ENCODE measurements at regions not wholly inside any gene's neighbourhood (a gene's known extent, or its start where the extent isn't known, plus 50 kb on each side); places are given as distances from the start of the nearest gene placed in this dataset.

- Histone ChIP-seq H3K9me3 (ENCODE audit: control insufficient read depth in 4 of 4, insufficient read depth in 3 of 4, low read length in 3 of 4) (no peaks in the 10 kb centered on the region), H3K27me3 (ENCODE audit: control insufficient read depth in 3 of 3, insufficient read depth in 3 of 3, low read length in 2 of 3) (no peaks in the 10 kb centered on the region), H3K4me3 (no peak overlapping the region), H3K9ac (ENCODE audit: insufficient read depth in 1 of 2, low read length in 2 of 2) (no peak overlapping the region), H3K27ac (ENCODE audit: low read depth in 1 of 2, low read length in 1 of 2) (no peak overlapping the region), H3K4me1 (ENCODE audit: control insufficient read depth in 5 of 5, insufficient read depth in 5 of 5, low read length in 5 of 5) (peaks cover 0 to 6% (median 0%) of the 10 kb centered on the region in 5 donors), H3K36me3 (ENCODE audit: control insufficient read depth in 4 of 4, insufficient read depth in 4 of 4, low read length in 4 of 4) (no peaks in the 10 kb centered on the region)
- DNase-seq (no peak), ATAC-seq (ENCODE audit: insufficient read depth, low FRiP score) (no peak)
- no peak for TF ChIP-seq CTCF (IDR thresholded peaks at IDR 0.05; ENCODE audit: control extremely low read depth, extremely low read depth)
- WGBS, 2 donors, result 92 to 100% methylated on average over 2 of the region's 2 CpGs
Observed at GRCh38 chr4:126395664-126396063, 1080.9 kb downstream of the FAT4 start.

GRCh38 chr4:126396121-126396520, 1081.4 kb downstream of the FAT4 start:
- no peak for ATAC-seq (ENCODE audit: insufficient read depth, low FRiP score)
- DNase-seq, result no peak
- WGBS, 2 donors, result 93 to 96% methylated on average over 3 of the region's 3 CpGs
- Histone ChIP-seq H3K9ac (ENCODE audit: insufficient read depth in 1 of 2, low read length in 2 of 2) (no peak overlapping the region), H3K27me3 (ENCODE audit: control insufficient read depth in 3 of 3, insufficient read depth in 3 of 3, low read length in 2 of 3) (no peaks in the 10 kb centered on the region), H3K27ac (ENCODE audit: low read depth in 1 of 2, low read length in 1 of 2) (no peak overlapping the region), H3K4me3 (no peak overlapping the region), H3K4me1 (ENCODE audit: control insufficient read depth in 5 of 5, insufficient read depth in 5 of 5, low read length in 5 of 5) (peaks cover 0 to 6% (median 0%) of the 10 kb centered on the region in 5 donors), H3K9me3 (ENCODE audit: control insufficient read depth in 4 of 4, insufficient read depth in 3 of 4, low read length in 3 of 4) (no peaks in the 10 kb centered on the region), H3K36me3 (ENCODE audit: control insufficient read depth in 4 of 4, insufficient read depth in 4 of 4, low read length in 4 of 4) (no peaks in the 10 kb centered on the region)
- TF ChIP-seq CTCF (IDR thresholded peaks at IDR 0.05; ENCODE audit: control extremely low read depth, extremely low read depth), result no peak

GRCh38 chr4:126396703-126397102, 1081.9 kb downstream of the FAT4 start:
- TF ChIP-seq CTCF (IDR thresholded peaks at IDR 0.05; ENCODE audit: control extremely low read depth, extremely low read depth), result no peak
- no peak for ATAC-seq (ENCODE audit: insufficient read depth, low FRiP score)
- Histone ChIP-seq H3K9me3 (ENCODE audit: control insufficient read depth in 4 of 4, insufficient read depth in 3 of 4, low read length in 3 of 4) (no peaks in the 10 kb centered on the region), H3K4me3 (no peak overlapping the region), H3K4me1 (ENCODE audit: control insufficient read depth in 5 of 5, insufficient read depth in 5 of 5, low read length in 5 of 5) (peaks cover 0 to 6% (median 0%) of the 10 kb centered on the region in 5 donors), H3K27me3 (ENCODE audit: control insufficient read depth in 3 of 3, insufficient read depth in 3 of 3, low read length in 2 of 3) (no peaks in the 10 kb centered on the region), H3K9ac (ENCODE audit: insufficient read depth in 1 of 2, low read length in 2 of 2) (no peak overlapping the region), H3K36me3 (ENCODE audit: control insufficient read depth in 4 of 4, insufficient read depth in 4 of 4, low read length in 4 of 4) (no peaks in the 10 kb centered on the region), H3K27ac (ENCODE audit: low read depth in 1 of 2, low read length in 1 of 2) (no peak overlapping the region)
- 86 to 96% methylated on average over 1 of the region's 1 CpG for WGBS, 2 donors
- no peak for DNase-seq

DNA sequence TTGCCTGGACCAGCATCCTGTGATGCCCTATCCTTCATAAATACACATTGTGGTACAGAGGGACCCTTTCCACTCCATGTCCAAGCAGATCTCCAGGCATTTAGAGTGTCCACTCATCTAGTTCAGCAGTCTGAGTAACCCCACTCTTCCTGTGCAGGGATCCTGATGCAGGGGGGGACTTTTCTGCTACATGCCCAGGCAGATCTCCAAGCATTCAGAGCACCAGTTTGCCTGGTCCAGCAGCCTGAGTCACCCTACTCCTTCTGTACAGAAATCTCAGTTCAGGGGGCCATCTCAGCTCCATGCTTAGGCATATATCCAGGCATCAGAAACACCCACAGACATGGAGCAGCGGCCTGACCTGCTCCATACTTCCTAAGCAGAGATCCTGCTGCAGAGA, 1089.8 kb downstream of the FAT4 start:
- H3K27me3 ChIP-seq (ENCODE audit: control insufficient read depth in 3 of 3, insufficient read depth in 3 of 3, low read length in 2 of 3), result no peaks in the 10 kb centered on the region
- ATAC-seq (ENCODE audit: insufficient read depth, low FRiP score) (no peak), DNase-seq (no peak)
- WGBS, 2 donors, result 84 to 90% methylated on average over 1 of the region's 1 CpG
- no peak overlapping the region for H3K4me3 ChIP-seq
- peaks cover 0 to 6% (median 1%) of the 10 kb centered on the region in 4 donors for H3K9me3 ChIP-seq (ENCODE audit: control insufficient read depth in 4 of 4, insufficient read depth in 3 of 4, low read length in 3 of 4)
- no peak overlapping the region for H3K27ac ChIP-seq (ENCODE audit: low read depth in 1 of 2, low read length in 1 of 2)
- no peak for TF ChIP-seq CTCF (IDR thresholded peaks at IDR 0.05; ENCODE audit: control extremely low read depth, extremely low read depth)
- no peaks in the 10 kb centered on the region for H3K36me3 ChIP-seq (ENCODE audit: control insufficient read depth in 4 of 4, insufficient read depth in 4 of 4, low read length in 4 of 4)
- H3K4me1 ChIP-seq (ENCODE audit: control insufficient read depth in 5 of 5, insufficient read depth in 5 of 5, low read length in 5 of 5), result peaks cover 0 to 5% (median 0%) of the 10 kb centered on the region in 5 donors
- H3K9ac ChIP-seq (ENCODE audit: insufficient read depth in 1 of 2, low read length in 2 of 2), result no peak overlapping the region

Data from lung (tissue), 11 donors.